WTC11 (cell line): ENCODE measurements at regions not wholly inside any gene's neighbourhood (a gene's known extent, or its start where the extent isn't known, plus 50 kb on each side); places are given as distances from the start of the nearest gene placed in this dataset.

Experiments
- MYBL2 ChIP-seq: sonication (generic); formaldehyde crosslinking; IDR thresholded peaks from 2 replicates; pipeline ENCODE4 v1.8.1; 2023; ENCODE audit warnings: mild to moderate bottlenecking, moderate library complexity, missing genetic modification reagents
- SOX15 ChIP-seq: fragments of 250-450 bp; sonication (Bioruptor Pico); IDR thresholded peaks from 2 replicates; pipeline ENCODE4 v1.9.0; 2021; ENCODE audit warnings: mild to moderate bottlenecking
- TF ChIP-seq, protein P1 (sequence below): fragments of 250-450 bp; sonication (Bioruptor Pico); IDR thresholded peaks from 2 replicates; pipeline ENCODE4 v1.9.0; 2021; ENCODE audit warnings: mild to moderate bottlenecking, borderline replicate concordance
- TF ChIP-seq, protein P2 (sequence below): sonication (generic); formaldehyde crosslinking; IDR thresholded peaks from 2 replicates; pipeline ENCODE4 v1.8.0; 2022; ENCODE audit warnings: mild to moderate bottlenecking, missing genetic modification reagents

DNA sequence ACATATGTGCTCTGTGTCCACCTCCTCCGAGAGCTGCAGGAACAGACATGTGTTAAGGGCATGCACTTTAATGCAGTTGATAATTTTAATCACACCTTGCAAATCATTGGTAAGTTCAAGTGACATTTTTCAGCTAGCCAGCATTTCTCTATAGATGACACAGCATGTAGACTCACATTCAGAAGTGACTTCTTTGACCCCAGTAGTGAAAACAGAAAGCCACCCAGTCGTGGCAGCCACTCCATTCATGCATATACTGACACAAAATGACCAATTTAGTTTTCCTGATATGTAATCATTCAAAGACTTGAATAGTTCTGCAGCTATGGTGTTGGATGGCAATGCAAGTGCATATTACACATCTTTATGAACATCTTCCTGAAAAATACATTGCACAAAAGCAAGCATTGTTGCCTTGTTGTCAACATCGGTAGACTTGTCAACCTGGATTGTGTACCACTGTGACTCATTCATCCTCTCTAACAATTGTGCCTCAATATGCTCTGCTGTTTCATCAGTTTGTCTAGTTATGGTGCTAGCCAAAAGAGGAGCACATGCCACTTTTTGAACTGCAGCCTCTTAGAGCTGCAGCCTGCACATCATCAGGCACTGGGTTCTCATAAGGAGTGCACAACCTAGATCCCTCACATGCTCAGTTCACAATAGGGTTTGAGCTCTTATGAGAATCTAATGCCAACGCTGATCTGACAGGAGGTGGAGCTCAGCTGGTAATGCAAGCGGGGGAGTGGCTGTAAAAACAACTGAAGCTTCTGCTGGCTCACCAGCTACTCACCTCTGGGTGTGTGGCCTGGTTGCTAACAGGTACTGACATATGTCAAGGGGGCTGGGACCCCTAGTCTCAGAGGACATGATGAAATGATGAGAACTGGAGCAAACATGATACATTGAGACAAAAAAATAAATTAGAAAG lies 622.0 kb downstream of the PYDC2 start (continued):
- TF ChIP-seq, protein P1, sequence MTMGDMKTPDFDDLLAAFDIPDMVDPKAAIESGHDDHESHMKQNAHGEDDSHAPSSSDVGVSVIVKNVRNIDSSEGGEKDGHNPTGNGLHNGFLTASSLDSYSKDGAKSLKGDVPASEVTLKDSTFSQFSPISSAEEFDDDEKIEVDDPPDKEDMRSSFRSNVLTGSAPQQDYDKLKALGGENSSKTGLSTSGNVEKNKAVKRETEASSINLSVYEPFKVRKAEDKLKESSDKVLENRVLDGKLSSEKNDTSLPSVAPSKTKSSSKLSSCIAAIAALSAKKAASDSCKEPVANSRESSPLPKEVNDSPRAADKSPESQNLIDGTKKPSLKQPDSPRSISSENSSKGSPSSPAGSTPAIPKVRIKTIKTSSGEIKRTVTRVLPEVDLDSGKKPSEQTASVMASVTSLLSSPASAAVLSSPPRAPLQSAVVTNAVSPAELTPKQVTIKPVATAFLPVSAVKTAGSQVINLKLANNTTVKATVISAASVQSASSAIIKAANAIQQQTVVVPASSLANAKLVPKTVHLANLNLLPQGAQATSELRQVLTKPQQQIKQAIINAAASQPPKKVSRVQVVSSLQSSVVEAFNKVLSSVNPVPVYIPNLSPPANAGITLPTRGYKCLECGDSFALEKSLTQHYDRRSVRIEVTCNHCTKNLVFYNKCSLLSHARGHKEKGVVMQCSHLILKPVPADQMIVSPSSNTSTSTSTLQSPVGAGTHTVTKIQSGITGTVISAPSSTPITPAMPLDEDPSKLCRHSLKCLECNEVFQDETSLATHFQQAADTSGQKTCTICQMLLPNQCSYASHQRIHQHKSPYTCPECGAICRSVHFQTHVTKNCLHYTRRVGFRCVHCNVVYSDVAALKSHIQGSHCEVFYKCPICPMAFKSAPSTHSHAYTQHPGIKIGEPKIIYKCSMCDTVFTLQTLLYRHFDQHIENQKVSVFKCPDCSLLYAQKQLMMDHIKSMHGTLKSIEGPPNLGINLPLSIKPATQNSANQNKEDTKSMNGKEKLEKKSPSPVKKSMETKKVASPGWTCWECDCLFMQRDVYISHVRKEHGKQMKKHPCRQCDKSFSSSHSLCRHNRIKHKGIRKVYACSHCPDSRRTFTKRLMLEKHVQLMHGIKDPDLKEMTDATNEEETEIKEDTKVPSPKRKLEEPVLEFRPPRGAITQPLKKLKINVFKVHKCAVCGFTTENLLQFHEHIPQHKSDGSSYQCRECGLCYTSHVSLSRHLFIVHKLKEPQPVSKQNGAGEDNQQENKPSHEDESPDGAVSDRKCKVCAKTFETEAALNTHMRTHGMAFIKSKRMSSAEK (CRISPR knock-in tag) = no peak
- TF ChIP-seq MYBL2 (CRISPR knock-in tag) (no peak), SOX15 (CRISPR knock-in tag) (no peak)
- TF ChIP-seq, protein P2, sequence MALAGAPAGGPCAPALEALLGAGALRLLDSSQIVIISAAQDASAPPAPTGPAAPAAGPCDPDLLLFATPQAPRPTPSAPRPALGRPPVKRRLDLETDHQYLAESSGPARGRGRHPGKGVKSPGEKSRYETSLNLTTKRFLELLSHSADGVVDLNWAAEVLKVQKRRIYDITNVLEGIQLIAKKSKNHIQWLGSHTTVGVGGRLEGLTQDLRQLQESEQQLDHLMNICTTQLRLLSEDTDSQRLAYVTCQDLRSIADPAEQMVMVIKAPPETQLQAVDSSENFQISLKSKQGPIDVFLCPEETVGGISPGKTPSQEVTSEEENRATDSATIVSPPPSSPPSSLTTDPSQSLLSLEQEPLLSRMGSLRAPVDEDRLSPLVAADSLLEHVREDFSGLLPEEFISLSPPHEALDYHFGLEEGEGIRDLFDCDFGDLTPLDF (CRISPR knock-in tag) = no peak
- TF ChIP-seq, all 79 proteins: peak for 0
